Mucosa of descending colon (tissue), 3 donors: ENCODE measurements at regions not wholly inside any gene's neighbourhood (a gene's known extent, or its start where the extent isn't known, plus 50 kb on each side); places are given as distances from the start of the nearest gene placed in this dataset.

ENCODE experiments used
- ATAC-seq: fragments of 200-7000 bp; cut with Tn5 transposase; one replicate; pipeline ENCODE4 v1.9.1; 2020; ENCODE audit warnings: mild to moderate bottlenecking, moderate library complexity
- DNase-seq, 3 donors: peaks; one replicate each; pipeline ENCODE4 v3.0.0-alpha.2; 2020
- H3K36me3 ChIP-seq: fragments of 200-600 bp; one replicate; pipeline ENCODE4 v1.8.0; 2021; ENCODE audit warnings: low read depth, mild to moderate bottlenecking
- H3K4me1 ChIP-seq: fragments of 200-600 bp; one replicate; pipeline ENCODE4 v1.8.0; 2021; ENCODE audit warnings: low read depth, mild to moderate bottlenecking
- H3K4me3 ChIP-seq: fragments of 200-600 bp; one replicate; pipeline ENCODE4 v1.8.0; 2021; ENCODE audit warnings: mild to moderate bottlenecking
- H3K9me3 ChIP-seq: fragments of 200-600 bp; one replicate; pipeline ENCODE4 v1.8.0; 2021; ENCODE audit warnings: mild to moderate bottlenecking
- intact Hi-C, 2 donors: fragments of 100-400 bp; cut with DNase I in 1 of 2; cut with micrococcal nuclease in 1 of 2; formaldehyde crosslinking; loops; one replicate each; pipeline versions ENCODE4 v1.11.0 to v1.11.1; 2022; cut with DNase I, micrococcal nuclease
- TF ChIP-seq, protein P1 (sequence below): fragments of 200-600 bp; IDR thresholded peaks from one replicate; pipeline ENCODE4 v1.8.0; 2022; ENCODE audit warnings: antibody characterized with exemption, mild to moderate bottlenecking
- donor health status: DM: no; HTN: no; CAD: no; lungs with moderate emphysema.
- donor health status: DM: no; HTN: no; CAD: no.
- donor health status: DM: no; HTN: yes; CAD: no.

DNA sequence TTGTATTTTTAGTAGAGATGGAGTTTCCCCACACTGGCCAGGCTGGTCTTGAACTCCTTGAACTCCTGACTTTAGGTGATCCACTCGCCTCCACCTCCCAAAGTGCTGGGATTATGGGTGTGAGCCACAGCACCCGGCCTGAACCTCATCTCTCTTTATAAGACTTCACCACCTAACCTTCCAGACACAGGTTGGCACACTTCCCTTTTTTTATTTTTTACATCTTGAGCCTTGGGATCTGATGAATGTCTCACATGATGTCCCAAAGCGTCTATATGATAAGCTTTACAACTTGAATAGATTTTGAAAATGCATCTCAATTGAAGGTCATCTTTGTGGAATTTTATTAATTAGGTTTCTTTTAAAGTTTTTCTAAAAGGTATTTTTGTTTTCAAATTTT, 172.4 kb upstream of the IVNS1ABP start:
- TF ChIP-seq, protein P1, sequence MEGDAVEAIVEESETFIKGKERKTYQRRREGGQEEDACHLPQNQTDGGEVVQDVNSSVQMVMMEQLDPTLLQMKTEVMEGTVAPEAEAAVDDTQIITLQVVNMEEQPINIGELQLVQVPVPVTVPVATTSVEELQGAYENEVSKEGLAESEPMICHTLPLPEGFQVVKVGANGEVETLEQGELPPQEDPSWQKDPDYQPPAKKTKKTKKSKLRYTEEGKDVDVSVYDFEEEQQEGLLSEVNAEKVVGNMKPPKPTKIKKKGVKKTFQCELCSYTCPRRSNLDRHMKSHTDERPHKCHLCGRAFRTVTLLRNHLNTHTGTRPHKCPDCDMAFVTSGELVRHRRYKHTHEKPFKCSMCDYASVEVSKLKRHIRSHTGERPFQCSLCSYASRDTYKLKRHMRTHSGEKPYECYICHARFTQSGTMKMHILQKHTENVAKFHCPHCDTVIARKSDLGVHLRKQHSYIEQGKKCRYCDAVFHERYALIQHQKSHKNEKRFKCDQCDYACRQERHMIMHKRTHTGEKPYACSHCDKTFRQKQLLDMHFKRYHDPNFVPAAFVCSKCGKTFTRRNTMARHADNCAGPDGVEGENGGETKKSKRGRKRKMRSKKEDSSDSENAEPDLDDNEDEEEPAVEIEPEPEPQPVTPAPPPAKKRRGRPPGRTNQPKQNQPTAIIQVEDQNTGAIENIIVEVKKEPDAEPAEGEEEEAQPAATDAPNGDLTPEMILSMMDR: no peak
- intact Hi-C loops: no loop called here
- H3K36me3 ChIP-seq: no peaks in the 10 kb centered on the region
- DNase-seq: no peak
- peak; percentile 29 for ATAC-seq
- peaks cover 9% of the 10 kb centered on the region for H3K4me1 ChIP-seq
- no peaks in the 10 kb centered on the region for H3K9me3 ChIP-seq
- no peak overlapping the region for H3K4me3 ChIP-seq

DNA sequence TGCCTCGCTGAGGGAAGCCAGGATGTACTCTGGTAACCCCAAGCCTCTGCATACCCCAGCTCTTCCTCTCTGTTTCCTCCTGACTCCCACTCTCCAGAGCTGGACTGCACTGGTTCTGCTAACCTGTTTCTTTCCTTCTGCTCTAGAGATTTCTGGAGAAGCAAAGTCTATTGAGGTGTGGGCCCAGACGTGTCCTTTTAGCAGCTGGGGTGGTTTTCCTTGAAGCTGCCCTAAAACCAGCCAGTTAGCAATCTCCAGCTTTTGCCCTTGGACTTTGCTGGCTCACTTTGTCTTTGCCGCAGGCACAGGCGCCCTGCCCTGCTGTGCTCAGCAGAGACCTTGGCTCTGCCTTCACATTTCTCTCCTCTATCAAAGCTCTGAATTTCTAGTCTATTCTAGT, 171.8 kb upstream of the IVNS1ABP start:
- peak; percentile 58 to 72 (median 68) for DNase-seq
- Histone ChIP-seq H3K36me3 (no peaks in the 10 kb centered on the region), H3K9me3 (no peaks in the 10 kb centered on the region), H3K4me3 (no peak overlapping the region), H3K4me1 (peaks cover 9% of the 10 kb centered on the region)
- intact Hi-C loops: no loop called here
- peak; percentile 92 for ATAC-seq
- TF ChIP-seq, protein P1: no peak

DNA sequence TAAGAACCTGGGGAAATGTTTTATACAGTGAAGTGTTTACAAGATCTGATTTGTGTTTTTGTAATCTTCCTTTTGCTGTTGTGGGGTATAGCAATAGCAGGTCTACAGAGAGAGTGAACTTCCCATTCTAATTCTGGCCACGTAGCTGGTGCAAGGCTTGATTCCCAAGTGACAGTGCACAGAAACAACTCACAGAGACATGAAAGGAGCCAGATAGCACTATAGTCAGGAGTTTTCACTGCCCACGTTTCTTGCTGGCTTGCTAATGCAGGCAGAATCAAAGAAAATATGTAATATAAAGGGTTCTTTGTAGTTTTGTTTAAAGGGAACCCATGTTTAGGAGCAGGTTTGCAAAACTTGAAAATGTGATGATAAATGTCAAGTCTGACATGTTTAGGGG, 170.9 kb upstream of the IVNS1ABP start:
- Histone ChIP-seq H3K9me3 (no peaks in the 10 kb centered on the region), H3K4me1 (peaks cover 9% of the 10 kb centered on the region), H3K4me3 (no peak overlapping the region), H3K36me3 (no peaks in the 10 kb centered on the region)
- DNase-seq (no peak), ATAC-seq (no peak)
- intact Hi-C loops: no loop called here
- TF ChIP-seq, protein P1: no peak

DNA sequence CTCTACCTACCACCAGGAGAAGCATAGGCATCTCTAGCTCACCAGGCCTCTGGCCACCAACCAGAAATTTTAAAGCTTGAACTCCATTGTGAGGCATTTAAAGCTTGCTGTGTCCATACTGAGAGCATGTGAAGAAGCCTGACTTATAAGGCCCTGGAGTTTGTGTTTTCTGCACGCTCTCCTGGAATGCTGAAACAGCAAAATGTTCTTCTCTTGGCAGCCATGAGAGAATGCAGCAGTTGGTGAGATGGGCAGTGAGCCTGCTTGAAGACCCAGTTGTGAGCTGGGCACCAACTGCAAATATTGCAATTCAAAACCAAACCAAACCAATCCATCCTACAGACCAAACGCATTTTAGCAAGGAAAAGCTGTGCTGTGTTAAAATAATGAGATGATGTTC, 170.0 kb upstream of the IVNS1ABP start:
- intact Hi-C loops: no loop called here
- DNase-seq: no peak
- no peaks in the 10 kb centered on the region for H3K9me3 ChIP-seq
- no peak for ATAC-seq
- H3K4me1 ChIP-seq: peaks cover 9% of the 10 kb centered on the region
- TF ChIP-seq, protein P1: no peak
- H3K36me3 ChIP-seq: no peaks in the 10 kb centered on the region
- H3K4me3 ChIP-seq: no peak overlapping the region

DNA sequence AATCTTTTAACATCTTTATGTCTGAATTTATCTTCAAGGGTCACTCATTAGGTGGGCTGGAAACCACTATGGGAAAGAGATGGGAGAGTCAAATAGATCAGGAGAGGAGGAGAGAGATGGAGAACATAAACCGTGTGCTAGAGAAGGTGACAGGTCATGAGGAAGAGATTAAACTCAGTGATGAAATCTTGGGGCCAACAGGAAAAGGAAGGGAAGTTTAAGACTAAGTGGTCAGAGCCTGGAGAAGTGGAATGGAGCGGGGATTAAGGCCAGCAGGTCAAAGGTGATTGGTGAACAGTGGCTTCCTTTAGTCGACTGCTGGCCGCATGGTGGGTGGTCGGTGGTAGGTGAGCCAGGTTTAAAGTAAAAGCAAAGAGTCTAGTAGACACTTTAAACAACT, 169.3 kb upstream of the IVNS1ABP start:
- Histone ChIP-seq H3K4me3 (no peak overlapping the region), H3K36me3 (no peaks in the 10 kb centered on the region), H3K4me1 (peaks cover 9% of the 10 kb centered on the region), H3K9me3 (no peaks in the 10 kb centered on the region)
- ATAC-seq: no peak
- no peak for DNase-seq
- intact Hi-C loops: no loop called here
- TF ChIP-seq, protein P1: no peak
